ENCODE measurements at regions not wholly inside any gene's neighbourhood (a gene's known extent, or its start where the extent isn't known, plus 50 kb on each side); places are given as distances from the start of the nearest gene placed in this dataset.

DNA sequence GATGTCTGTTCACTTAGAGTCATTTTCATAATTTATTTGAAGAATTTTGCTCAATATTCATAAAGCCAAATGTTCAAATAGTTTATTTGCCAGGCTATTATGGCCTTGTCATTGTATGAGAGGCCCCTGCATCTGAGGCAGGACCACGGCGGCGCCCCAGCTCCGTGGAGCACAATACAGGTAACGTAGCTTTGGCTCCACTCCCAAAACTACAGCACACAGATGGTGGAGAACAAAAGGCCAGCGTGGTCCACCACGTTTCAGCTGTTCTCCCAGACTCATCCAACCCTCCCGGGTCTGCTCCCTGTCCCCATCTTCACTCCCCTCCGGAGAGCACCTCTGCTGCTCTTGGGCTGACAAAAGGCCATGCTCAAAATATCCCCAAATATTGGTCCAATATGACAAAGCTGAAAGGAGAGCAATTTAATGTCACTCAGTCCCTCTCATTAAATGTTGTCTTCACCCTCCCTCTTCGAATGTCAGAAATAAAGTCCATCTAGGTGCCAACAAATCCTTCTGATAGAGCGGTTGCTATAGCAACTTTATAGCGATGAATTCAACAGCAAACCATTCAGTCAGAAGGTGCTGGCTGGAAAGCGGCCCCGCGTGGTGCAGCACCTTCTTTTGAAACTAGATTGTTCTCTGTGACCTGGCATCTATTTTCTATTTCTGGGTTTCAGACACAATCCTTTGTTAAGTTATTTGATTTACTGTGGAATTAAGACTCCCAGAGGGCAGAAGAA, 504.3 kb downstream of the ARHGEF28 start:
- H3K4me3 ChIP-seq (replicated peaks in 1 of 2; ENCODE audit: low read depth in 2 of 2, low read length in 2 of 2) = no peak overlapping the region
- DNase-seq (ENCODE audit: low read depth in 2 of 2) = no peak
- TF ChIP-seq, protein P1, sequence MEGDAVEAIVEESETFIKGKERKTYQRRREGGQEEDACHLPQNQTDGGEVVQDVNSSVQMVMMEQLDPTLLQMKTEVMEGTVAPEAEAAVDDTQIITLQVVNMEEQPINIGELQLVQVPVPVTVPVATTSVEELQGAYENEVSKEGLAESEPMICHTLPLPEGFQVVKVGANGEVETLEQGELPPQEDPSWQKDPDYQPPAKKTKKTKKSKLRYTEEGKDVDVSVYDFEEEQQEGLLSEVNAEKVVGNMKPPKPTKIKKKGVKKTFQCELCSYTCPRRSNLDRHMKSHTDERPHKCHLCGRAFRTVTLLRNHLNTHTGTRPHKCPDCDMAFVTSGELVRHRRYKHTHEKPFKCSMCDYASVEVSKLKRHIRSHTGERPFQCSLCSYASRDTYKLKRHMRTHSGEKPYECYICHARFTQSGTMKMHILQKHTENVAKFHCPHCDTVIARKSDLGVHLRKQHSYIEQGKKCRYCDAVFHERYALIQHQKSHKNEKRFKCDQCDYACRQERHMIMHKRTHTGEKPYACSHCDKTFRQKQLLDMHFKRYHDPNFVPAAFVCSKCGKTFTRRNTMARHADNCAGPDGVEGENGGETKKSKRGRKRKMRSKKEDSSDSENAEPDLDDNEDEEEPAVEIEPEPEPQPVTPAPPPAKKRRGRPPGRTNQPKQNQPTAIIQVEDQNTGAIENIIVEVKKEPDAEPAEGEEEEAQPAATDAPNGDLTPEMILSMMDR (IDR thresholded peaks at IDR 0.05; ENCODE audit: low read depth, low read length) = no peak

DNA sequence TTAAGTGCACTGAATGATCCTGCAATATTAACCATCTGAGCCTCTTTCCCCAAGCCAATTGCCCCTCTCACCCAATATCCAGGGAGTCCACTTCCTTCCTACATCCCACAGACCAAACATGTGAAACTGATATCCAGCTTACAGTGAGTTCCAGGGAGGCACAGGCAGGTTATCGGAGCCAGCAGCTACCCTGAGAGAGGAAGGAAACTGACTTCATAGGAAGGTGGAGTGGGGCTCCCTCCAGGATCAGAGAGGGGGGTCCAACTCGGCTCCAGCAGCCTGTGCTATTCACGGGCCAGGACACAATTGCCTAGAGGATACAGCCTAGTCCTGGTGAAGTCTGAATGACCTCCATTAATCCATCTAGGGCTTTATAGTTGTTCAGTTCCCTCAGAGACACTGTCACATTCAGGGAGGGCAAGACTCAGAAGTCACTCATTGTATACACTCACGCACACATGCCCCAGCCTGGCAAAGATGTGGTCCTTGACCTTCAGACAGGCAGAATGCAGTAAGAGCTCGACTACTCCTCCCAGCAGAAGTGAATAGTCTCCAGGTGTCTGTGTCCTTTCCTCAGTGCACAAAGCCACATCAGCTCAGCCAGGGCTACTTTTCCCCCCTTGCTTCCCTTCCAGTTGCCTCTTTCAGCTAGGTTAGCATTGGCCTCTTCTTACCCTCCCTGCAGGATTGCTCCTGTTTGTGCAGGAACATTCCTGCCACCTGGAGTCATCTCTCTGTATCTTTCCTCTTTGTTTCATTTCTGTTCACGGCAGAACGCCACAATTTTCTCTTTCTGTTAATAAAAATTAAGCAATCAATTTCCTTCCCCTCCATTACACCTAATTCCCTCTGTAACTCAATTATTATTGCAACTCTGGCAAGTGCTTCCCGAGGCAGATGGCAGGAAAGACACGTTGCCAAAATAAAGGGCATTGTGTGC, 501.7 kb downstream of the ARHGEF28 start:
- TF ChIP-seq, protein P1 (IDR thresholded peaks at IDR 0.05; ENCODE audit: low read depth, low read length) = peak; percentile 22
- no peak overlapping the region for H3K4me3 ChIP-seq (replicated peaks in 1 of 2; ENCODE audit: low read depth in 2 of 2, low read length in 2 of 2)
- DNase-seq (ENCODE audit: low read depth in 2 of 2) = peak; percentile 26 to 33

DNA sequence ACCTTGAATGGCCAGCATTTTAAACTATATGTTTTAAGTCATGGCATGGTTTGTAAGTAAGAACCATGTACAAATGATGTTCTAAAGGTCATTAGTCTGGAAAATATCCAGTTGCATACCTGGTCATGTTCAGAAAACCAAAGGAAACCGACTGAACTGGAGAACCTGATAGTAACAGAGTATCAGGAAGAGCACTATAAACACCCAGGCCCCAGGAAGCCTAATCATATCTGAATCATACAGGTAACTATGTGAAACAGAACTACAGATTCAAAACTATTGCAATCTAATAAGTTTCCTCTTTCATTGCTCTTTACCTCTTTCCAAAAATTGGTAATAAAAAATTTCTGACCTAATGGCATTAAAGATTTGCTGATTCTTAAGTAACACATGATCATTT, 500.3 kb downstream of the ARHGEF28 start:
- TF ChIP-seq, protein P1 (IDR thresholded peaks at IDR 0.05; ENCODE audit: low read depth, low read length) = no peak
- no peak overlapping the region for H3K4me3 ChIP-seq (replicated peaks in 1 of 2; ENCODE audit: low read depth in 2 of 2, low read length in 2 of 2)
- DNase-seq (ENCODE audit: low read depth in 2 of 2) = no peak

DNA sequence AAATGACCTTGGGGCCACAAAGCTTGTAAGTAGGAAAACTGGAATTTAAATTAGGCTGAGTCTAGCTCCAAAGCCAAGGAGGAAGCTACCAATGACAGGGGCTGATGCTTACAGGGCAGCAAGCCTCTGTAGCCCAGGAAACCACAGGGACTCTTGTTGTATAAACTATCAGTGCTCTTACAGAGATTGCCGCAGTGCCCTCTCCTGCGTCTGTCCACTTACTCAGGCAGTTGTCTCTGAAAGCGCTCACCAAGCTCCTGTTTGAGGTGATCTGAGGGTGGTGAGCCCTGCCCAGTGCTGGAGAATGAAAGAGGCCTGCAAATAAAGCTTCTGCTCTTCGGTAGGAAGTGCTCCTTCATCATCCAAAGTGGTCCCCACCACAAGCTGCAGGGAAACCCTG, 498.8 kb downstream of the ARHGEF28 start:
- no peak for DNase-seq (ENCODE audit: low read depth in 2 of 2)
- TF ChIP-seq, protein P1 (IDR thresholded peaks at IDR 0.05; ENCODE audit: low read depth, low read length) = no peak
- H3K4me3 ChIP-seq (replicated peaks in 1 of 2; ENCODE audit: low read depth in 2 of 2, low read length in 2 of 2) = no peak overlapping the region

DNA sequence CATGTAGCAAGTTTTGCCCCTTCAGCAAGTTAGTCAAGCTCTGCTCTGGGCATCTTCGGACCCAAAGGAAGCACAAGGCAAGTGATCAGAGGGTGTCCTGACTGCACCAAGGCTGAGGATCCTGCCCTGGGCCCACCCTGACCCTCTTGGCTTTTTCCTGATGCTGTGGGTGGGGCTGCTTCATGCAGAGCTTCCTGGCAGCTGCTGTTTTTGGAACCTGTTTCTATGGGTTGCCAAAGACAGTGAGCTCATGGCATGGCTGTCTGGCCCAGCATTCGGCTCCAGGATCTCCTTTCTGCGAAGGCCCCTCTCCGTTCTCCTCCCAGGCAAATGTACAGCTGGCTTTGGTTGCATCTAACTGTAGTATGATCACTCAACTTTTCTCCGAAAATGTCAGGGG, 497.9 kb downstream of the ARHGEF28 start:
- H3K4me3 ChIP-seq (replicated peaks in 1 of 2; ENCODE audit: low read depth in 2 of 2, low read length in 2 of 2) = no peak overlapping the region
- DNase-seq (ENCODE audit: low read depth in 2 of 2) = no peak
- TF ChIP-seq, protein P1 (IDR thresholded peaks at IDR 0.05; ENCODE audit: low read depth, low read length) = no peak

DNA sequence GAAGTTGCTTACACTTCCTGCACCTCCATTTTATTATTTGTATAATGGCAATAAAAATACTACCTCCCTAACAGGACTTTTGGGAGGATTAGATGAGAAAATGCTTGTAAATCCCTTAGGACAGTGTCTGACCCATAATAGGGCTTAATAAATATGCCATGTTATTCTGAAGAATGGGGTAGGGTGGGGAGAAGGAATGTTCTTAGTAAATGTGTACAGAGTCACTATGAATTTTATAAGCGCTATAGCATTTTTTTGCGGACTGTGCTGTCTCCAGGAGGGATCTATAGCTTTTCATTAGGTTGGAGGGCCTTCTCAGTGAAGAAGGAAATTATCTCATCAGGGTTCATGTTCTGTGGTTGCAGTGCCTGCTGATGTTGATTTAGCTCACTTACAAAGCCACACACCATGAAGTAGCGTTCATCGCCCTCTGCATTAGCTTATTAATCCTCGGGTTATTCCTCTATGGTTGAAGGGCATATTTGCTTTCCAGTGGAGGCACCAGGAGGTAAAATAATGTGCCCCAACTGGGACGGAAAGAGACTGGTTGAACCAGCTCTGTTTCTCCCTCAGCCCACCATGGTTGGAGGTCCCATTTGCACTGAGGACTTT, 497.1 kb downstream of the ARHGEF28 start:
- TF ChIP-seq, protein P1 (IDR thresholded peaks at IDR 0.05; ENCODE audit: low read depth, low read length) = no peak
- H3K4me3 ChIP-seq (replicated peaks in 1 of 2; ENCODE audit: low read depth in 2 of 2, low read length in 2 of 2) = no peak overlapping the region
- no peak for DNase-seq (ENCODE audit: low read depth in 2 of 2)

Data from cardiac fibroblast (primary cell).